H9 (cell line): ENCODE measurements at regions not wholly inside any gene's neighbourhood (a gene's known extent, or its start where the extent isn't known, plus 50 kb on each side); places are given as distances from the start of the nearest gene placed in this dataset.

Experiments used
- DNase-seq: peaks from one replicate; pipeline ENCODE4 v3.0.0-alpha.2; 2017
- H2AFZ ChIP-seq: one replicate; pipeline ENCODE4 v1.6.1; 2013; ENCODE audit warnings: mild to moderate bottlenecking, low read length, control low read depth, moderate library complexity
- H2AK5ac ChIP-seq: 2 replicates; pipeline ENCODE4 v1.6.1; 2013; ENCODE audit warnings: low read length, control low read depth, mixed read lengths; ENCODE audit not compliant: insufficient read length
- H2BK120ac ChIP-seq: one replicate; pipeline ENCODE4 v1.6.1; 2013; ENCODE audit warnings: low read depth, mild to moderate bottlenecking, low read length, control low read depth, inconsistent platforms; ENCODE audit not compliant: poor library complexity, severe bottlenecking
- H2BK12ac ChIP-seq: 2 replicates; pipeline ENCODE4 v1.6.1; 2013; ENCODE audit warnings: low read length, control low read depth, mixed read lengths, low read depth; ENCODE audit not compliant: insufficient read length
- H2BK15ac ChIP-seq: 2 replicates; pipeline ENCODE4 v1.6.1; 2013; ENCODE audit warnings: low read depth, low read length, control low read depth
- H2BK20ac ChIP-seq: one replicate; pipeline ENCODE4 v1.6.1; 2013; ENCODE audit warnings: low read depth, mild to moderate bottlenecking, low read length, control low read depth, inconsistent platforms; ENCODE audit not compliant: poor library complexity, severe bottlenecking
- H2BK5ac ChIP-seq: 2 replicates; pipeline ENCODE4 v1.6.1; 2013; ENCODE audit warnings: low read length, control low read depth, mixed read lengths; ENCODE audit not compliant: insufficient read length
- H3K14ac ChIP-seq: 2 replicates; pipeline ENCODE4 v1.6.1; 2013; ENCODE audit warnings: low read length, control low read depth; ENCODE audit not compliant: insufficient read depth
- H3K18ac ChIP-seq: 2 replicates; pipeline ENCODE4 v1.6.1; 2013; ENCODE audit warnings: low read depth, mild to moderate bottlenecking, mixed read lengths, low read length, control low read depth; ENCODE audit not compliant: insufficient read length
- H3K23ac ChIP-seq: 2 replicates; pipeline ENCODE4 v1.6.1; 2013; ENCODE audit warnings: low read length, control low read depth, mixed read lengths, low read depth; ENCODE audit not compliant: insufficient read length
- H3K23me2 ChIP-seq: 2 replicates; pipeline ENCODE4 v1.6.1; 2013; ENCODE audit warnings: low read depth, mild to moderate bottlenecking, mixed read lengths, low read length, control low read depth; ENCODE audit not compliant: insufficient read length, poor library complexity, severe bottlenecking
- H3K27ac ChIP-seq: 2 replicates; pipeline ENCODE4 v1.5.1; 2013; ENCODE audit warnings: low read length, control low read depth, mixed read lengths, low read depth; ENCODE audit not compliant: insufficient read length
- H3K27me3 ChIP-seq: 2 replicates; pipeline ENCODE4 v1.6.1; 2013; ENCODE audit warnings: low read length, control low read depth, inconsistent platforms; ENCODE audit not compliant: insufficient read depth
- H3K4ac ChIP-seq: 2 replicates; pipeline ENCODE4 v1.6.1; 2013; ENCODE audit warnings: low read depth, mild to moderate bottlenecking, control low read depth, inconsistent platforms, low read length, moderate library complexity
- H3K4me1 ChIP-seq: 2 replicates; pipeline ENCODE4 v1.6.1; 2013; ENCODE audit warnings: low read length, control low read depth, inconsistent platforms; ENCODE audit not compliant: insufficient read depth
- H3K4me2 ChIP-seq: 2 replicates; pipeline ENCODE4 v1.6.1; 2013; ENCODE audit warnings: low read length, control low read depth, mixed read lengths; ENCODE audit not compliant: insufficient read length, insufficient read depth
- H3K56ac ChIP-seq: 2 replicates; pipeline ENCODE4 v1.6.1; 2013; ENCODE audit warnings: low read depth, mild to moderate bottlenecking, mixed read lengths, low read length, control low read depth; ENCODE audit not compliant: insufficient read length
- H3K79me1 ChIP-seq: 2 replicates; pipeline ENCODE4 v1.6.1; 2013; ENCODE audit warnings: low read depth, mild to moderate bottlenecking, moderate library complexity, low read length, control low read depth, inconsistent platforms; ENCODE audit not compliant: insufficient read depth, poor library complexity, severe bottlenecking
- H3K79me2 ChIP-seq: 2 replicates; pipeline ENCODE4 v1.6.1; 2013; ENCODE audit warnings: low read length, control low read depth, inconsistent platforms; ENCODE audit not compliant: insufficient read depth
- H3K9ac ChIP-seq: 2 replicates; pipeline ENCODE4 v1.6.1; 2013; ENCODE audit warnings: low read length, control low read depth, mixed read lengths; ENCODE audit not compliant: insufficient read length; ENCODE audit errors: extremely low read depth
- H3K9me3 ChIP-seq: one replicate; pipeline ENCODE4 v1.6.1; 2013; ENCODE audit warnings: low read depth, low read length, inconsistent platforms; ENCODE audit not compliant: control insufficient read depth
- H3T11ph ChIP-seq: one replicate; pipeline ENCODE4 v1.6.1; 2013; ENCODE audit warnings: mild to moderate bottlenecking, low read length, control low read depth, inconsistent platforms
- H4K20me1 ChIP-seq: one replicate; pipeline ENCODE4 v1.6.1; 2013; ENCODE audit not compliant: control insufficient read depth, insufficient read length, insufficient read depth
- H4K5ac ChIP-seq: 2 replicates; pipeline ENCODE4 v1.6.1; 2013; ENCODE audit warnings: low read depth, mild to moderate bottlenecking, mixed read lengths, low read length, control low read depth; ENCODE audit not compliant: insufficient read length
- H4K8ac ChIP-seq: replicated peaks from 2 replicates; pipeline ENCODE4 v1.6.1; 2013; ENCODE audit warnings: low read length, control low read depth, mixed read lengths, low read depth; ENCODE audit not compliant: insufficient read length
- H4K91ac ChIP-seq: 2 replicates; pipeline ENCODE4 v1.6.1; 2013; ENCODE audit warnings: low read depth, mild to moderate bottlenecking, moderate library complexity, mixed read lengths, low read length, control low read depth; ENCODE audit not compliant: insufficient read length
- H3K27ac Mint-ChIP-seq, 3 experiments: 2 replicates in 2 of 3; 3 replicates in 1 of 3; pipeline ENCODE4 v1.8.0; 2020 to 2021; ENCODE audit warnings: mixed read lengths in 3 of 3, mild to moderate bottlenecking in 1 of 3, moderate library complexity in 1 of 3
- H3K27me3 Mint-ChIP-seq: 2 replicates; pipeline ENCODE4 v1.8.0; 2021; ENCODE audit warnings: low read depth, mild to moderate bottlenecking, moderate library complexity, mixed read lengths
- H3K36me3 Mint-ChIP-seq, 3 experiments: 2 replicates in 2 of 3; 3 replicates in 1 of 3; pipeline ENCODE4 v1.8.0; 2020 to 2021; ENCODE audit warnings: low read depth in 3 of 3, mixed read lengths in 3 of 3; ENCODE audit not compliant: insufficient read depth in 1 of 3
- H3K4me1 Mint-ChIP-seq, 2 experiments: 2 replicates each; pipeline ENCODE4 v1.8.0; 2020; ENCODE audit warnings: mixed read lengths in 2 of 2
- H3K4me3 Mint-ChIP-seq, 2 experiments: 2 replicates in 1 of 2; 3 replicates in 1 of 2; pipeline ENCODE4 v1.8.0; 2020 to 2021; ENCODE audit warnings: mild to moderate bottlenecking in 2 of 2, mixed read lengths in 2 of 2, moderate library complexity in 1 of 2
- H3K9me3 Mint-ChIP-seq, 2 experiments: 2 replicates in 1 of 2; 3 replicates in 1 of 2; pipeline ENCODE4 v1.8.0; 2020; ENCODE audit warnings: mild to moderate bottlenecking in 2 of 2, mixed read lengths in 2 of 2, moderate library complexity in 1 of 2
- WGBS: extraction: QIAGEN DNeasy Blood & Tissue Kit; methylation state at CpG from one replicate; pipeline ENCODE4 v1.1.7; 2013; ENCODE audit warnings: missing lambda C conversion rate, low lambda C conversion rate, mixed read lengths; ENCODE audit not compliant: insufficient read length; ENCODE audit errors: extremely low coverage; 5-methylcytosine and 5-hydroxymethylcytosine counted together
- TF ChIP-seq, protein P1 (sequence below): fragments of 200-600 bp; sonication (generic); conservative IDR thresholded peaks from 3 replicates; pipeline ENCODE4 v1.8.0; 2021; ENCODE audit warnings: antibody characterized with exemption, mild to moderate bottlenecking

DNA sequence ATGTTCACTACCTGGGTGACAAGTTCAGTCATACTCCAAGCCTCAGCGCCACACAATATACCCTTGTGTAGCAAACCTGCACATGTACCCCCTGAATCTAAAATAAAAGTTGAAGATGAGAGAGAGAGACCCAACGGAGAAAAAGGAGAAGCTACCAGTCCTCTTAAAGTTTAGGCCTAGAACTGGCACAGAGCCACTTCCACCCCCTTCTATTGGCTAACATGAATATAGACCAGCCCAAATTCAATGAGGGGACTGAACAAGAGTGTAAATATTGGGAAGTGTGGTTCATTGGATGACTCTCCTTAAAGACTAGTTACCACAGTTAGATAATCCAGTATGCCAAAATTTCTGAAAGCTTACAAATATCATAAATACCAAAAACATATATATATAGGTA, 139.9 kb upstream of the ATP1B1 start:
- no peak for DNase-seq
- Histone ChIP-seq H3K23me2 (no peaks in the 10 kb centered on the region), H2BK15ac (no peak overlapping the region), H3K27ac (no peak overlapping the region), H2BK5ac (no peak overlapping the region), H4K20me1 (no peaks in the 10 kb centered on the region), H3K56ac (no peak overlapping the region), H3K79me2 (no peaks in the 10 kb centered on the region), H3K14ac (no peak overlapping the region), H3K9ac (no peak overlapping the region), H3K79me1 (no peaks in the 10 kb centered on the region), H2BK20ac (no peak overlapping the region), H4K5ac (no peak overlapping the region), H4K91ac (no peak overlapping the region), H3K9me3 (no peaks in the 10 kb centered on the region), H3K4me1 (no peaks in the 10 kb centered on the region; the same call in 1 of the 2 replicates), H3K18ac (no peak overlapping the region), H3K4ac (no peak overlapping the region), H2BK12ac (no peak overlapping the region), H3K4me2 (no peak overlapping the region), H3T11ph (no peak overlapping the region), H3K23ac (no peak overlapping the region), H2BK120ac (no peak overlapping the region), H2AFZ (no peak overlapping the region), H3K27me3 (no peaks in the 10 kb centered on the region), H2AK5ac (no peak overlapping the region), H4K8ac (no peak overlapping the region)
- Mint-ChIP-seq H3K9me3 (no peaks in the 10 kb centered on the region), H3K4me1 (peaks cover 11 to 14% of the 10 kb centered on the region in 2 experiments), H3K4me3 (no peak overlapping the region), H3K36me3 (no peaks in the 10 kb centered on the region), H3K27me3 (no peaks in the 10 kb centered on the region), H3K27ac (no peak overlapping the region)
- TF ChIP-seq, protein P1, sequence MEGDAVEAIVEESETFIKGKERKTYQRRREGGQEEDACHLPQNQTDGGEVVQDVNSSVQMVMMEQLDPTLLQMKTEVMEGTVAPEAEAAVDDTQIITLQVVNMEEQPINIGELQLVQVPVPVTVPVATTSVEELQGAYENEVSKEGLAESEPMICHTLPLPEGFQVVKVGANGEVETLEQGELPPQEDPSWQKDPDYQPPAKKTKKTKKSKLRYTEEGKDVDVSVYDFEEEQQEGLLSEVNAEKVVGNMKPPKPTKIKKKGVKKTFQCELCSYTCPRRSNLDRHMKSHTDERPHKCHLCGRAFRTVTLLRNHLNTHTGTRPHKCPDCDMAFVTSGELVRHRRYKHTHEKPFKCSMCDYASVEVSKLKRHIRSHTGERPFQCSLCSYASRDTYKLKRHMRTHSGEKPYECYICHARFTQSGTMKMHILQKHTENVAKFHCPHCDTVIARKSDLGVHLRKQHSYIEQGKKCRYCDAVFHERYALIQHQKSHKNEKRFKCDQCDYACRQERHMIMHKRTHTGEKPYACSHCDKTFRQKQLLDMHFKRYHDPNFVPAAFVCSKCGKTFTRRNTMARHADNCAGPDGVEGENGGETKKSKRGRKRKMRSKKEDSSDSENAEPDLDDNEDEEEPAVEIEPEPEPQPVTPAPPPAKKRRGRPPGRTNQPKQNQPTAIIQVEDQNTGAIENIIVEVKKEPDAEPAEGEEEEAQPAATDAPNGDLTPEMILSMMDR = no peak
- WGBS = no CpG with 5 or more reads among the region's 2 CpGs
